Fibroblast of the aortic adventitia (primary cell): ENCODE measurements at regions not wholly inside any gene's neighbourhood (a gene's known extent, or its start where the extent isn't known, plus 50 kb on each side); places are given as distances from the start of the nearest gene placed in this dataset.

Experiments used
- DNase-seq: peaks from one replicate; pipeline ENCODE4 v3.0.0-alpha.2; 2010; ENCODE audit warnings: low read depth
- H3K4me3 ChIP-seq: 2 replicates; pipeline ENCODE4 v1.5.1; 2011; ENCODE audit warnings: low read depth, mild to moderate bottlenecking, control low read depth, low read length, moderate library complexity
- TF ChIP-seq, protein P1 (sequence below): IDR thresholded peaks from 2 replicates; pipeline ENCODE4 v1.5.1; 2011; ENCODE audit warnings: mild to moderate bottlenecking, low read length, control low read depth, inconsistent platforms; ENCODE audit not compliant: insufficient read depth

DNA sequence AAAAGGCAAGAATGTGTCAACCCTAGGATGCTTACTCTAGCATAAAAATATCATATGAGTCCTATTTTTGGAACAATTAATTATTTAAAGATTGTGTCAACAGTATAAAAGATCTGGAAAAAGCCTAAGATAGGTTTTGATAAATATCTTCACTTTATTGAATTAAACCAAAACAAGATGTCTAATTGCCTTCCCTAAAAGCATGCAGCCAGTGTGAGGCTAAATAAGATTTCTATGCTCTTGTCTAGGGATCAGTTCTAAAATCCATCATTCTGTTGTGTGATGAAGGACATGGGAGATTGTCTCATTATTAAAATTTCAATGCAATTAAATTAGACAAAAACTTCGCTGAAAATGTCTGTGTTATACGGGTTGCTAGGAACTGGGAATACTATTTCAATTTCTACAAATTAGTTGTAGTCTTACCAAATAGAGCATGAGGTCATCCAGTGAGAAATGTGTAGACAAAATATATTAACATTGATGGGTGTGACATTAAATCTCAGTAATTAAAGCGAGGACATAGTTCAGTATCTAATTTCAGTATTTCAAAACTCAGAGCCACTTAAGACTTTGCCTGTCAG, 535.6 kb upstream of the FSIP2 start:
- H3K4me3 ChIP-seq = no peak overlapping the region
- TF ChIP-seq, protein P1, sequence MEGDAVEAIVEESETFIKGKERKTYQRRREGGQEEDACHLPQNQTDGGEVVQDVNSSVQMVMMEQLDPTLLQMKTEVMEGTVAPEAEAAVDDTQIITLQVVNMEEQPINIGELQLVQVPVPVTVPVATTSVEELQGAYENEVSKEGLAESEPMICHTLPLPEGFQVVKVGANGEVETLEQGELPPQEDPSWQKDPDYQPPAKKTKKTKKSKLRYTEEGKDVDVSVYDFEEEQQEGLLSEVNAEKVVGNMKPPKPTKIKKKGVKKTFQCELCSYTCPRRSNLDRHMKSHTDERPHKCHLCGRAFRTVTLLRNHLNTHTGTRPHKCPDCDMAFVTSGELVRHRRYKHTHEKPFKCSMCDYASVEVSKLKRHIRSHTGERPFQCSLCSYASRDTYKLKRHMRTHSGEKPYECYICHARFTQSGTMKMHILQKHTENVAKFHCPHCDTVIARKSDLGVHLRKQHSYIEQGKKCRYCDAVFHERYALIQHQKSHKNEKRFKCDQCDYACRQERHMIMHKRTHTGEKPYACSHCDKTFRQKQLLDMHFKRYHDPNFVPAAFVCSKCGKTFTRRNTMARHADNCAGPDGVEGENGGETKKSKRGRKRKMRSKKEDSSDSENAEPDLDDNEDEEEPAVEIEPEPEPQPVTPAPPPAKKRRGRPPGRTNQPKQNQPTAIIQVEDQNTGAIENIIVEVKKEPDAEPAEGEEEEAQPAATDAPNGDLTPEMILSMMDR = no peak
- no peak for DNase-seq

DNA sequence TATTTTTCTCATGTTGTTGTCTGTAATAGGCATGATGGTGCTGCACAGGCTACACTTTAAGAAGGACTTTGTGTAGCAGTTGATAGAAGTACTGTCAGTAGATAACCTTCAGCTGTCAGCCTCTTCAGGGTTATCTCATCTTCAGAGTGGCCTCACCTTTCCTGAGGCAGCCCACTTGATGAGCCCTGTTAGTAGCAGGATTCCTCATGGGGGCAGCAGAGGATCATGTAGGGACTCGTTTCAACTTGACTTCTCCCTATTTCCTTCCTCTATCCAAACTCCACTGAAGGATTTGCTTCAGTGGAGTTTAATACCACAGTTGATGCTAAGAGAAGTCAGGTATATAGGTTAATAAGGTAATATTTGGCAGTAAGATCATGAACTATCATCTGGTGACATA, 530.3 kb upstream of the FSIP2 start:
- DNase-seq = no peak
- no peak overlapping the region for H3K4me3 ChIP-seq
- TF ChIP-seq, protein P1 = no peak

DNA sequence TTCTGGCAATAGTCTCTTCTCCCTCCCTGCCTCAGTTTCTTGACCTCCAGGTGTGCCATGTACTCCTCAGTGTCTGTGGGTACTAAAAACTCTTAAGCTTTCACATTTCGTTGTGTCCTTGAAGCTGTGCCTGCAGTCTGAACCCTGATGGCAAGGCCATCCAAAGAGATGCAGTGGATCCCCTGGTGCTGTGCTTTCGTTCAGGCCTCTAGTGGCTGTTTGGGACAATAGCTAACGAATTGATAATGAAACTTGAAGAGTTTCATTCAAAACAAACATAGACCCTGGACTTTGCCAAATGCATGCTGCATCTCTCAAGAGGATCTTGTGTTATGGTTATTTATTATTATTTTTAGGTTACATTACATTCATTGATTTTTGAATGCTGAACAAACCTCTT, 523.1 kb upstream of the FSIP2 start:
- no peak for DNase-seq
- TF ChIP-seq, protein P1 = no peak
- no peak overlapping the region for H3K4me3 ChIP-seq

DNA sequence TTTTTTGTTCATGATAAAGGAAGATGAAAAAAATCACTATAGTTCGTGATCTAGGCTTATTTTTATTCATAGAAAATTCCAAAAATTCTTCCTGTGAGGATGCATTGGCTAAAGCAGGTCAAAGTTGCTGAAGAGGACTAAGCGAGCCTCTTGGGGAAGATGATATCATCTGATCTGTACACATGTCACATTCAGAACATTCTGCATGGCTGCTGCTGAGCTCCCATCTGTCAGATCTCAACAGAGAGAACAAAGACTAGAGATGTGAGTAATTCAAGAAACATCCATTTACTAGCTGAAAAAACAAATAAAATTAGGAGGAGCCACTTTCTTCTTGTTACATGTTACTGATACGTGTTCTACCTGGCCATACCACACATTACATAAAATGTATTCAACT, 518.6 kb upstream of the FSIP2 start:
- TF ChIP-seq, protein P1 = no peak
- H3K4me3 ChIP-seq = no peak overlapping the region
- no peak for DNase-seq

DNA sequence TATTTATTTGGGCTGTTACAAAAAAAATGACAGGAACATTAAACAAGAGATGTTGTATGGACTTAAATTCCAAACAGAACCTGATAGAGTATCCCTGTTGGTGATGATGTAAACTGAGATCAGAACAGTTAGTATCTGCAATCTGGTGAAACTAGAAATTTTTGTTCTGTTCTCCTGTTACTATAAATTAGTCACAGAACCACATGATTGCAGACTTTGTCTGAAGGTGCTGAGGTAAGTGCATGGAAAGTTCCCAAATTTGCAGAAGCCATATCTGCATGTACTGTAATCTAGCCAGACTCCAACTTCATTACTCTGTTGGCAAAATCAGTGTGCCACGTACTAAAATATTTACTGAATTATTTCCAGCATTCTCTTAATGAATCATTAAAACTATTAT, 516.3 kb upstream of the FSIP2 start:
- no peak for DNase-seq
- TF ChIP-seq, protein P1 = no peak
- no peak overlapping the region for H3K4me3 ChIP-seq

DNA sequence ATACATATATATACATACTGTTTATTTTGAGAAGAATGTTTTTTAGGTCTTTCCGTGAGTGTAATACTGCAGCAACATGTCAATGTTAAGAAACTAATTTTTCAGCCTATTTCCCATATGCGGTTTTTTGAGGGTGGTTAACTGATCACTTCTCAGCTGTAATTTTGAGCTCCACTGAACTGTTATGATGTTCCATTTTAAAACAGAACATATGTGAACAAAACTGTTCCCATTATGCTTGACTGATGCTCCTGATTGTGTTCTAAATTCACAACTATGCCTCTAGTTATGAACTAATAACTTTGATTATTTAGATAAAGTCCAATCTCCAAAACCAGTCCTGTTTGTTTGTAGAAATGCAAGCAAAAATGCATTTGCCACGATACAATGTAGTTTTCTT, 511.2 kb upstream of the FSIP2 start:
- no peak for DNase-seq
- TF ChIP-seq, protein P1 = no peak
- no peak overlapping the region for H3K4me3 ChIP-seq

DNA sequence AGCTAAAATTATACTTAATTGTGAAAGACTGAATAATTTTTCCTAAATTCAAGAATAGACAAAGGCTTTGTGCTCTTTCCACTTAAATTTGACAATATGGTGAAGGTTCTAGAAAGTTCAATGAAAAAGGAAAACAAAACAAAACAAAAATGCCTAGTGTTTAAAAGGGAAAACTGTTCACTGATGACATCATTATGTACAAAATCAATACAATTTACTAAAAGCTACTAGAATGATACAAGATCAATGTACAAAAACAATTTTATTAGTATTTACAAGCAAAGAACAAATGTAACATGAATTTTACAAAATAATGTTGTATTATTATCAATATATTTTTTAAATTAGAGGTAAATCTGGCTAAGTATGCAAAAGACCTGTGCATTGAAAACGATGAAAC, 499.1 kb upstream of the FSIP2 start:
- DNase-seq = no peak

More for the DNA sequence above, 499.1 kb upstream of the FSIP2 start:
- H3K4me3 ChIP-seq = no peak overlapping the region
- TF ChIP-seq, protein P1 = no peak
